GM12878 (cell line): ENCODE measurements at regions not wholly inside any gene's neighbourhood (a gene's known extent, or its start where the extent isn't known, plus 50 kb on each side); places are given as distances from the start of the nearest gene placed in this dataset.

Experiments
- CTCF ChIP-seq, 3 experiments: IDR thresholded peaks in 2 of 3; conservative IDR thresholded peaks in 1 of 3; 2 replicates each; pipeline ENCODE4 v1.5.1; 2011; ENCODE audit warnings: low read depth in 3 of 3, low read length in 3 of 3, mild to moderate bottlenecking in 3 of 3, control low read depth in 2 of 3, moderate library complexity in 2 of 3, inconsistent platforms in 1 of 3, mixed read lengths in 1 of 3; ENCODE audit not compliant: control insufficient read depth in 2 of 3, insufficient read depth in 1 of 3; ENCODE audit errors: extremely low read depth in 1 of 3
- EZH2 ChIP-seq: IDR thresholded peaks from 2 replicates; pipeline ENCODE4 v1.6.1; 2012; ENCODE audit warnings: low read depth, mild to moderate bottlenecking, control low read depth, inconsistent platforms, low read length, borderline replicate concordance; ENCODE audit not compliant: control insufficient read depth
- IRF5 ChIP-seq: fragments of 450-650 bp; IDR thresholded peaks from 2 replicates; pipeline ENCODE4 v1.6.1; 2017; ENCODE audit warnings: borderline replicate concordance
- MAX ChIP-seq: IDR thresholded peaks from 2 replicates; pipeline ENCODE4 v1.6.1; 2012; ENCODE audit warnings: low read depth, low read length, improper control_type of control experiment
- MTA2 ChIP-seq: fragments of 450-650 bp; IDR thresholded peaks from 2 replicates; pipeline ENCODE4 v1.6.1; 2016; ENCODE audit warnings: low read depth, mild to moderate bottlenecking, moderate library complexity
- NBN ChIP-seq: fragments of 450-650 bp; IDR thresholded peaks from 2 replicates; pipeline ENCODE4 v1.6.1; 2016
- RAD21 ChIP-seq: IDR thresholded peaks from 2 replicates; pipeline ENCODE4 v1.6.1; 2011; ENCODE audit warnings: mild to moderate bottlenecking, low read depth, low read length, moderate library complexity; ENCODE audit not compliant: insufficient read depth
- SIN3A ChIP-seq: IDR thresholded peaks from 2 replicates; pipeline ENCODE4 v1.6.1; 2012; ENCODE audit warnings: low read depth, low read length, improper control_type of control experiment
- SKIL ChIP-seq: fragments of 450-650 bp; IDR thresholded peaks from 2 replicates; pipeline ENCODE4 v1.6.1; 2017; ENCODE audit warnings: mild to moderate bottlenecking, low read depth, inconsistent platforms; ENCODE audit not compliant: poor library complexity, severe bottlenecking
- TBL1XR1 ChIP-seq: IDR thresholded peaks from 2 replicates; pipeline ENCODE4 v1.6.1; 2012; ENCODE audit warnings: low read depth, low read length, improper control_type of control experiment
- USF2 ChIP-seq: IDR thresholded peaks from 2 replicates; pipeline ENCODE4 v1.6.1; 2011; ENCODE audit warnings: low read depth, low read length, improper control_type of control experiment, borderline replicate concordance
- TF ChIP-seq, protein P1 (sequence below): fragments of 150-350 bp; IDR thresholded peaks from 2 replicates; pipeline ENCODE4 v1.6.1; 2016; ENCODE audit warnings: low read depth, low read length

DNA sequence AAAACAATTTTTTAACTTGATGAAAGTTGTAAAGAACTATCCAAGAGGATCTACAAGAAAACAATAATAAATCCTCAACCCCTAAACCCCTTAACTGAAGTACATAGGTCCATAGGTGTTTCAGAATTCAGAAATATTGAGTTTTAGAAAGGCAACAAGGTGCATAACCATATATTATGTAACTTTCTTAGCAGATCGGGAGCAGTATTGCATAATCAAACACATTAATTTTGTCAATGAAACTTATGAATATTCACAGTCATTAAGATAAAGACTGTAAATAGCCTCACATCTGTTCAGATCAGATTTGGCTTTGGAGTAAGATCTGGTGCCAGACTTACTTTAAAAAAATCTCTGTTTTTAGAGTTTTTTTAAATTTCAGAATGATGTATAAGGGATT is 647.1 kb upstream of the FLRT2 start:
- TF ChIP-seq IRF5 = no peak
- TF ChIP-seq MTA2 = no peak
- TF ChIP-seq CTCF (IDR thresholded peaks at IDR 0.05 in 2 of 3, conservative IDR thresholded peaks at IDR 0.05 in 1 of 3; ENCODE audit: control insufficient read depth in 2 of 3, extremely low read depth in 1 of 3, insufficient read depth in 1 of 3, low read depth in 3 of 3, low read length in 3 of 3) = no peak
- TF ChIP-seq USF2 = no peak
- TF ChIP-seq RAD21 = no peak
- no peak for TF ChIP-seq TBL1XR1
- TF ChIP-seq SIN3A = no peak
- TF ChIP-seq, protein P1, sequence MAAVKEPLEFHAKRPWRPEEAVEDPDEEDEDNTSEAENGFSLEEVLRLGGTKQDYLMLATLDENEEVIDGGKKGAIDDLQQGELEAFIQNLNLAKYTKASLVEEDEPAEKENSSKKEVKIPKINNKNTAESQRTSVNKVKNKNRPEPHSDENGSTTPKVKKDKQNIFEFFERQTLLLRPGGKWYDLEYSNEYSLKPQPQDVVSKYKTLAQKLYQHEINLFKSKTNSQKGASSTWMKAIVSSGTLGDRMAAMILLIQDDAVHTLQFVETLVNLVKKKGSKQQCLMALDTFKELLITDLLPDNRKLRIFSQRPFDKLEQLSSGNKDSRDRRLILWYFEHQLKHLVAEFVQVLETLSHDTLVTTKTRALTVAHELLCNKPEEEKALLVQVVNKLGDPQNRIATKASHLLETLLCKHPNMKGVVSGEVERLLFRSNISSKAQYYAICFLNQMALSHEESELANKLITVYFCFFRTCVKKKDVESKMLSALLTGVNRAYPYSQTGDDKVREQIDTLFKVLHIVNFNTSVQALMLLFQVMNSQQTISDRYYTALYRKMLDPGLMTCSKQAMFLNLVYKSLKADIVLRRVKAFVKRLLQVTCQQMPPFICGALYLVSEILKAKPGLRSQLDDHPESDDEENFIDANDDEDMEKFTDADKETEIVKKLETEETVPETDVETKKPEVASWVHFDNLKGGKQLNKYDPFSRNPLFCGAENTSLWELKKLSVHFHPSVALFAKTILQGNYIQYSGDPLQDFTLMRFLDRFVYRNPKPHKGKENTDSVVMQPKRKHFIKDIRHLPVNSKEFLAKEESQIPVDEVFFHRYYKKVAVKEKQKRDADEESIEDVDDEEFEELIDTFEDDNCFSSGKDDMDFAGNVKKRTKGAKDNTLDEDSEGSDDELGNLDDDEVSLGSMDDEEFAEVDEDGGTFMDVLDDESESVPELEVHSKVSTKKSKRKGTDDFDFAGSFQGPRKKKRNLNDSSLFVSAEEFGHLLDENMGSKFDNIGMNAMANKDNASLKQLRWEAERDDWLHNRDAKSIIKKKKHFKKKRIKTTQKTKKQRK = no peak
- TF ChIP-seq EZH2 = no peak
- no peak for TF ChIP-seq MAX
- TF ChIP-seq NBN = no peak
- no peak for TF ChIP-seq SKIL
